GM13977 (cell line): ENCODE measurements at regions not wholly inside any gene's neighbourhood (a gene's known extent, or its start where the extent isn't known, plus 50 kb on each side); places are given as distances from the start of the nearest gene placed in this dataset.
"Not testable (repeated sequence)": the region's sequence is repeated elsewhere in the genome, so short reads cannot be mapped to it uniquely, and the experiment has no call there.

ENCODE experiments used
- DNase-seq: peaks from one replicate; pipeline ENCODE4 v3.0.0; 2012; ENCODE audit warnings: low spot score
- CTCF ChIP-seq: IDR thresholded peaks from 2 replicates; pipeline ENCODE4 v1.5.1; 2012; ENCODE audit warnings: mild to moderate bottlenecking, control low read depth; ENCODE audit not compliant: insufficient read depth; ENCODE audit errors: extremely low read depth, missing control alignments
- in situ Hi-C: fragments of 300-500 bp; cut with MboI; formaldehyde crosslinking; loops from one replicate; pipeline ENCODE4 v1.12.0; 2022; ENCODE audit warnings: low sequenced_read_pairs, low pct_unique_long_range_greater_than_20kb, mixed read lengths, inconsistent platforms; ENCODE audit not compliant: unreplicated experiment

GRCh38 chr1:48068206-48068605, 71.0 kb upstream of the TRABD2B start:
- no peak for DNase-seq
- no peak for TF ChIP-seq CTCF
- in situ Hi-C loops: no loop called here

GRCh38 chr1:48066936-48067335, 69.8 kb upstream of the TRABD2B start:
- in situ Hi-C loops: no loop called here
- no peak for TF ChIP-seq CTCF
- no peak for DNase-seq

- in situ Hi-C loops: not testable (repeated sequence)
These were observed 67.5 kb upstream of the TRABD2B start for GRCh38 chr1:48064693-48065092.

GRCh38 chr1:48062353-48062752, 65.2 kb upstream of the TRABD2B start:
- no peak for TF ChIP-seq CTCF
- DNase-seq: no peak
- in situ Hi-C loops: no loop called here

More at GRCh38 chr1:48064693-48065092, 67.5 kb upstream of the TRABD2B start:
- DNase-seq: not testable (repeated sequence)

GRCh38 chr1:48061162-48062136, 64.3 kb upstream of the TRABD2B start:
- in situ Hi-C loops: no loop called here
- TF ChIP-seq CTCF: peak; percentile 65
- DNase-seq: peak; percentile 56

- in situ Hi-C loops: no loop called here
- TF ChIP-seq CTCF: no peak
- DNase-seq: no peak
These were observed 62.1 kb upstream of the TRABD2B start for GRCh38 chr1:48059289-48059688.
